ENCODE measurements at regions not wholly inside any gene's neighbourhood (a gene's known extent, or its start where the extent isn't known, plus 50 kb on each side); places are given as distances from the start of the nearest gene placed in this dataset.
"Not testable (repeated sequence)": the region's sequence is repeated elsewhere in the genome, so short reads cannot be mapped to it uniquely, and the experiment has no call there.

DNA sequence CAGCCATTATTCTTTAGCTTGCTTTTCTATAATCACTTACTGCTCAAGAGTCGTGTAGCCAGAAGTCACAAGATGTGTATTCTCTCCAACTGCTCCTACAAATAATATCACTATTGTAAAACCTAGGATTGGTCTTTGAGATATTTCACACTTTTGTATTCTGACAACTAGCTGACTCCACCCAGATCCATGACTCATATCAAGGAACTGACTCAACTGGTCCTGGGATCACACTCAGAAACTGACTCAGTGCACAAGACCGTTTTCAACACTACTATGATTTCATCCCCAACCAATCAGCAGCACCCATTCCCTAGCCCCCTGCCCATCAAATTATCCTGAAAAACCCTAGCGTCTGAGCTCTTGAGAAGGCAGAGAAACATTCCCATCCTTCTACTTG is 56.5 kb upstream of the ORC5 start:
- no peak for DNase-seq

DNA sequence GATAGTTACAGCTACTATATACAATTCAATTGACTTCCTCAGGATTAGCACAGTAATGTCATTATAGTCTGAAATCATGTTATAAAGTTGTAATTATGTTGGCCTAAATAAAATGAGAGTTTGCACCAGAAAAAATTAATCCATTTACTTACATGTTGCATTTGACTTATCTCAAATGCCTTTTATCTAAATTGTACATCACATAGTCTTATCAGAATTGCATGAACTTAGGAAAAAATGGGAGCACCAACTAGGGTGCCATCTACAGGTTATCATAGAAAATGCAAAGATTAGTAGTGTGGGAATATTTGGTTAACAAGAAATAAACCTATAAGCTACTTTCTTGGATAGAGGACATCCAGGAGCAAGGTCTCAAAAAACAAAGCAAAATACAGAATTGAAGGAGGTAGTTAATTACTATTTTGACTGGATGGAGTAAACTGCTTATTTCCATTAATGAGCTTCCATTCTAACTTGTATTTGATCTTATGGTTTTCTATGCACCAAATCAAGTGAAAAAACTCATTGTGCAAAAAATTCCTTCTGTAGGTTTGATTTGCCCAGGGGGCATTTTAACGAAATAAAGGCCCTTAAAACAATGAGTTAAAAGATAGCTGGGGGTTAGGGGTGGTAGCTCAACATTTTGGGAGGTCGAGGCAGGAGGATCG is 60.0 kb upstream of the ORC5 start:
- no peak for DNase-seq

DNA sequence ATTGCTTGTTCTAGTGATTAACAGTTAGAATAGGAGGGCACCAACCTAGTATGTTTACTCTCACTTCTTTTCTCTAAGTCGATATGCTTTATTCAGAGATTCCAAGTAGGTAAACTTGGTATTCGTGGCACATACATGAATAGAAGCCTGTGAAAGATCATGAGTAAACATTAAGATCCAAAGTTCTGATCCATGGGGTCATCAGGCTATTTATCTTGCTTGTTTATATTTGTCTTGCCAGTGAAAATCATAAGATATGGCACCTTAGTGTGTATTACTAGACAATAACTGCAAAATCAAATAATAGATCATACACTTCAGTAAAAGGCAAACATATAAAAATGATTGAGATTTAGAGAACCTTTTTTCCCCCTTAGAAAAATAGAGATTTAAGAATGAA is 56.5 kb upstream of the LHFPL3 start:
- DNase-seq: no peak

DNA sequence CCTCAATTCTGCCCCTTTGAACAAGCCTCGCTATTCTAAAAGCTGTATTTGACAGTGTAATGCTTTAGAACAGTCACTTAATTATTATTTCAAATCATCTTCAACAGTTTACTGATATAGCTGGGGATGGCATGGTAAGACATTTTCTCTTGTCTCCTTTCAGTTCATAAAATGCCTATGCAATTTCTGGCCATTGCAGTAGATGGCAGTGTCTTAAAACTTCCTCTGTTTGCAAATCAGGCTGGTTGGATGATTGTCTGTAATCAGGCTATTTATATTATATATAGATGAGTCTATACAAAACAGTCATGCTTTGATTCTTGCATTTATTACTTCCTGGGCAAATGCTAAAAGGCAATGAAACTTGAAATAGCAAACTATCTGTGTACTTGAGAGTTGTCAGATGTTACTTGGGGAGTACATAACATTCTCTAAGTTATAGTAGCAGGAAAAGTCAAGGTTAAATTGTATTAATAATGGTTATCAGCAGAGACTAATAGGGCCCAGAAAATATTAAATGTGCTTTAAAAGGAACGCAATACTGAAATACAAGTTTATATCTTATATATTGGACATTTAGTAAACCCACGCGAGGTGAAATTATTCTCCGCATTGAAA is 55.5 kb upstream of the LHFPL3 start:
- DNase-seq: peak; percentile 24

DNA sequence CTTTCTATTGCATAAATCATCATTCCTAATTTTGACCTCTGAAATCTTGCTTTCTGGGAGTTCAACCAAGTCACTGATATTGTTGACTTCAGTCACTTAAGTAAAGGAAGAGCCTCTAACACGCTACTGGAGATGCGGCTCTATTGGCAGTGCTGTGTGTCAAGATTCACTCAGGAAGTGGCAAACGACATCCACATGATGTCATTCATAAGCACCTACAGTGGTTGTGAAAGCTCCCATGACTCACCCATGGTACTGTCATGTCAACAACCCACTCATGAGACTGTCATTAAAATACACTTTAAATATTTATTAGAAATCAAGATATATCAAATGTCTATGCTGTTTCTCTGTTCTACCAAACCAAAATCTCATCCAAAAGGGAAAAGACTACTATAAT is 52.5 kb upstream of the LHFPL3 start:
- no peak for DNase-seq

DNA sequence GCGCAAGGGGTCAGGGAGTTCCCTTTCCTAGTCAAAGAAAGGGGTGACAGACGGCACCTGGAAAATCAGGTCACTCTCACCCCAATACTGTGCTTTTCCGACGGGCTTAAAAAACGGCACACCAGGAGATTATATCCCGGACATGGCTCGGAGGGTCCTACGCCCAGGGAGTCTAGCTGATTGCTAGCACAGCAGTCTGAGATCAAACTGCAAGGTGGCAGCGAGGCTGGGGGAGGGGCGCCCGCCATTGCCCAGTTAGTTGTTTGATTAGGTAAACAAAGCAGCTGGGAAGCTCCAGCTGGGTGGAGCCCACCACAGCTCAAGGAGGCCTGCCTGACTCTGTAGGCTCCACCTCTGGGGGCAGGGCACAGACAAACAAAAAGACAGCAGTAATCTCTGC is 51.7 kb upstream of the LHFPL3 start:
- DNase-seq: not testable (repeated sequence)

Data from tongue (tissue), 1 donor.